ENCODE measurements at regions not wholly inside any gene's neighbourhood (a gene's known extent, or its start where the extent isn't known, plus 50 kb on each side); places are given as distances from the start of the nearest gene placed in this dataset.

DNA sequence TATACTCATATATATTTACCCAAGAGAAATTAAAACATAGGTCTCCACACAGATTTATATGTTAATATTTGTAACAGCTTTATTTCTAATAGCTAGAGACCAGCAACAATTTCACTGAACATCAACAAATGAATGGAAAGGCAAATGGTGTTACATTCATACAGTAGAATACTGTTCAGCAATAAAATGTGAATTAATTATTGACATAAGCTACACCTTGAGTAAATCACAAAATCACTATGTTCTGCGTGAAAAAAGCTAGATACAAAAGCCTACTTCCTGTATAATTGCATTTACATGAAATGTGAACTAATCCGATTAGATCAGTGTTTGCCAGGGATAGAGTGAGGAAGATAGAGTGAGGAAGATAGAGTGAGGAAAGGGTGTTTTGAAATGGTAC, 945.7 kb downstream of the SQOR start:
- H3K36me3 ChIP-seq (ENCODE audit: control insufficient read depth in 2 of 3, insufficient read depth in 3 of 3, low read length in 3 of 3), result no peaks in the 10 kb centered on the region
- H3K27ac ChIP-seq (ENCODE audit: low read depth in 2 of 2, low read length in 2 of 2), result no peak overlapping the region
- H3K9ac ChIP-seq (ENCODE audit: low read length in 3 of 3), result no peak overlapping the region
- no peak for DNase-seq
- H3K4me3 ChIP-seq (ENCODE audit: low read length in 3 of 3), result no peak overlapping the region
- no peaks in the 10 kb centered on the region for H3K4me1 ChIP-seq (ENCODE audit: control insufficient read depth in 2 of 3, insufficient read depth in 2 of 3, low read depth in 1 of 3, low read length in 3 of 3)
- no peaks in the 10 kb centered on the region for H3K9me3 ChIP-seq (ENCODE audit: control insufficient read depth in 2 of 3, insufficient read depth in 1 of 3, low read length in 3 of 3)
- no peak for TF ChIP-seq CTCF (IDR thresholded peaks at IDR 0.05; ENCODE audit: borderline replicate concordance, extremely low read depth, insufficient read depth)
- intact Hi-C loops (cut with DNase I), result no loop called here
- FAIRE-seq, result no peak
- H3K27me3 ChIP-seq (ENCODE audit: control insufficient read depth, insufficient read depth, low read length), result no peaks in the 10 kb centered on the region

- intact Hi-C loops (cut with DNase I), result no loop called here
These were observed 946.1 kb downstream of the SQOR start for GRCh38 chr15:46580924-46581323.

GRCh38 chr15:46589088-46589487, 954.3 kb downstream of the SQOR start:
- Histone ChIP-seq H3K9me3 (ENCODE audit: control insufficient read depth in 2 of 3, insufficient read depth in 1 of 3, low read length in 3 of 3) (no peaks in the 10 kb centered on the region), H3K9ac (ENCODE audit: low read length in 3 of 3) (no peak overlapping the region), H3K4me1 (ENCODE audit: control insufficient read depth in 2 of 3, insufficient read depth in 2 of 3, low read depth in 1 of 3, low read length in 3 of 3) (no peaks in the 10 kb centered on the region), H3K27me3 (ENCODE audit: control insufficient read depth, insufficient read depth, low read length) (no peaks in the 10 kb centered on the region), H3K36me3 (ENCODE audit: control insufficient read depth in 2 of 3, insufficient read depth in 3 of 3, low read length in 3 of 3) (no peaks in the 10 kb centered on the region), H3K4me3 (ENCODE audit: low read length in 3 of 3) (no peak overlapping the region), H3K27ac (ENCODE audit: low read depth in 2 of 2, low read length in 2 of 2) (no peak overlapping the region)
- no peak for TF ChIP-seq CTCF (IDR thresholded peaks at IDR 0.05; ENCODE audit: borderline replicate concordance, extremely low read depth, insufficient read depth)
- FAIRE-seq (no peak), DNase-seq (no peak)
- intact Hi-C loops (cut with DNase I), result no loop called here

More at GRCh38 chr15:46580924-46581323, 946.1 kb downstream of the SQOR start:
- Histone ChIP-seq H3K27ac (ENCODE audit: low read depth in 2 of 2, low read length in 2 of 2) (no peak overlapping the region), H3K9ac (ENCODE audit: low read length in 3 of 3) (no peak overlapping the region), H3K9me3 (ENCODE audit: control insufficient read depth in 2 of 3, insufficient read depth in 1 of 3, low read length in 3 of 3) (no peaks in the 10 kb centered on the region), H3K4me1 (ENCODE audit: control insufficient read depth in 2 of 3, insufficient read depth in 2 of 3, low read depth in 1 of 3, low read length in 3 of 3) (no peaks in the 10 kb centered on the region), H3K27me3 (ENCODE audit: control insufficient read depth, insufficient read depth, low read length) (no peaks in the 10 kb centered on the region), H3K4me3 (ENCODE audit: low read length in 3 of 3) (no peak overlapping the region), H3K36me3 (ENCODE audit: control insufficient read depth in 2 of 3, insufficient read depth in 3 of 3, low read length in 3 of 3) (no peaks in the 10 kb centered on the region)
- no peak for FAIRE-seq
- no peak for DNase-seq
- no peak for TF ChIP-seq CTCF (IDR thresholded peaks at IDR 0.05; ENCODE audit: borderline replicate concordance, extremely low read depth, insufficient read depth)

DNA sequence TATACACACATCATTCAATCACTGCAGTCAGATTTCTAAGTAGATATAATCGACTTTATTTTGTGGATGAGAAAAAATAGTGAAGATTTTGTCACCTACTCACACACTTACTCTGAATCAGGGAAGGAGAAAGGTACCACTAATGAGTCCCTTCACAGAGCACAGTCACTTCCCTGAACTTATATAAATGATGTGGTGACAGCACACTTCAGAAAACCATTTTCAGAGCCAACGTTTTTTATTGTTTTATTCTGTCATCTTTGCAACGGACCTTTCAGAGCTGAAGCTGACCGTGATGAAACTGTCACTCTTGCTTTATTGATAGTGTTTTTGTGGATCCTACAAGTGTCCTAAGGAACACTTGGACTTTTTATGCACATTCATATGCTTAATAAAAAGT, 956.6 kb downstream of the SQOR start:
- intact Hi-C loops (cut with DNase I), result no loop called here
- no peak for FAIRE-seq
- TF ChIP-seq CTCF (IDR thresholded peaks at IDR 0.05; ENCODE audit: borderline replicate concordance, extremely low read depth, insufficient read depth), result no peak

More for the DNA sequence above, 956.6 kb downstream of the SQOR start:
- no peaks in the 10 kb centered on the region for H3K4me1 ChIP-seq (ENCODE audit: control insufficient read depth in 2 of 3, insufficient read depth in 2 of 3, low read depth in 1 of 3, low read length in 3 of 3)
- H3K4me3 ChIP-seq (ENCODE audit: low read length in 3 of 3), result no peak overlapping the region
- no peak for DNase-seq
- no peaks in the 10 kb centered on the region for H3K9me3 ChIP-seq (ENCODE audit: control insufficient read depth in 2 of 3, insufficient read depth in 1 of 3, low read length in 3 of 3)
- H3K36me3 ChIP-seq (ENCODE audit: control insufficient read depth in 2 of 3, insufficient read depth in 3 of 3, low read length in 3 of 3), result no peaks in the 10 kb centered on the region
- no peak overlapping the region for H3K27ac ChIP-seq (ENCODE audit: low read depth in 2 of 2, low read length in 2 of 2)
- H3K27me3 ChIP-seq (ENCODE audit: control insufficient read depth, insufficient read depth, low read length), result no peaks in the 10 kb centered on the region
- no peak overlapping the region for H3K9ac ChIP-seq (ENCODE audit: low read length in 3 of 3)
